HCT116 (cell line): ENCODE measurements at regions not wholly inside any gene's neighbourhood (a gene's known extent, or its start where the extent isn't known, plus 50 kb on each side); places are given as distances from the start of the nearest gene placed in this dataset.

Experiments
- ATAC-seq: fragments of 200-7000 bp; cut with Tn5 transposase; 2 replicates; pipeline ENCODE4 v1.9.1; 2020; ENCODE audit warnings: mild to moderate bottlenecking, moderate library complexity
- BruUV-seq: library from RNA; stranded (reverse); fragments of 400-500 nt; replicated peaks from 2 replicates; lab custom pipeline; 2021; lab: Mats Ljungman, UMichigan
- CTCF ChIA-PET: fragments of 300-600 bp; sonication (Branson Sonifier 250); formaldehyde crosslinking; loops from one replicate; lab custom pipeline; 2021; ENCODE audit warnings: antibody characterized with exemption; lab: Charles Lee
- POLR2A ChIA-PET: fragments of 300-600, 350-600 bp; sonication (Branson Sonifier 250); formaldehyde crosslinking; loops from one replicate; lab custom pipeline; 2021; ENCODE audit warnings: antibody characterized with exemption; lab: Charles Lee
- RAD21 ChIA-PET, 2 experiments: fragments of 300-600 bp; sonication (Branson Sonifier 250); formaldehyde crosslinking; loops; one replicate each; lab custom pipeline; 2023; ENCODE audit warnings: low total read pairs in 2 of 2; ENCODE audit not compliant: uncharacterized antibody in 2 of 2, unreplicated experiment in 2 of 2, low non-redundant PET in 1 of 2; lab: Charles Lee
- DNase-seq: peaks from one replicate; pipeline ENCODE4 v3.0.0-alpha.2; 2010; ENCODE audit warnings: low read depth, low spot score
- H2AFZ ChIP-seq: fragments of 200-600 bp; shearing (Covaris generic), sonication (generic); 2 replicates; pipeline ENCODE4 v1.6.1; 2017; ENCODE audit warnings: low read depth, mixed run types, mixed read lengths, antibody characterized with exemption, low read length; ENCODE audit not compliant: poor library complexity, severe bottlenecking
- H3K27ac ChIP-seq: 2 replicates; pipeline ENCODE4 v1.5.1; 2012; ENCODE audit warnings: low read depth, low read length
- H3K27me3 ChIP-seq: fragments of 200-600 bp; sonication (generic); 2 replicates; pipeline ENCODE4 v1.6.1; 2016; ENCODE audit warnings: mixed run types, low read length, mixed read lengths; ENCODE audit not compliant: insufficient read depth
- H3K36me3 ChIP-seq, 2 experiments: fragments of 200-500 bp in 1 of 2; fragments of 200-600 bp in 1 of 2; sonication (Bioruptor generic) in 1 of 2; sonication (generic) in 1 of 2; 2 replicates each; pipeline versions ENCODE4 v1.5.1 to v1.6.1; 2014 to 2016; ENCODE audit warnings: low read length in 2 of 2, inconsistent platforms in 1 of 2, mixed read lengths in 1 of 2, mixed run types in 1 of 2; ENCODE audit not compliant: insufficient read depth in 2 of 2, control insufficient read depth in 1 of 2
- H3K4me1 ChIP-seq, 2 experiments: fragments of 200-600 bp in 1 of 2; sonication (generic) in 1 of 2; 2 replicates each; pipeline versions ENCODE4 v1.5.1 to v1.6.1; 2012 to 2017; ENCODE audit warnings: low read length in 2 of 2, inconsistent platforms in 1 of 2, mild to moderate bottlenecking in 1 of 2, mixed read lengths in 1 of 2, mixed run types in 1 of 2, moderate library complexity in 1 of 2; ENCODE audit not compliant: insufficient read depth in 2 of 2, control insufficient read depth in 1 of 2
- H3K4me2 ChIP-seq: fragments of 200-600 bp; sonication (generic); 2 replicates; pipeline ENCODE4 v1.6.1; 2017; ENCODE audit warnings: mixed run types, low read length, mixed read lengths
- H3K4me3 ChIP-seq, 2 experiments: fragments of 200-600 bp in 1 of 2; sonication (generic) in 1 of 2; replicated peaks in 1 of 2; 2 replicates each; pipeline ENCODE4 v1.5.1; 2011 to 2016; ENCODE audit warnings: low read length in 2 of 2, control low read depth in 1 of 2, low read depth in 1 of 2, mild to moderate bottlenecking in 1 of 2, mixed read lengths in 1 of 2, mixed run types in 1 of 2
- H3K79me2 ChIP-seq: fragments of 200-600 bp; sonication (generic); 2 replicates; pipeline ENCODE4 v1.6.1; 2017; ENCODE audit warnings: mild to moderate bottlenecking, mixed run types, low read length, moderate library complexity, mixed read lengths; ENCODE audit not compliant: insufficient read depth
- H3K9ac ChIP-seq: fragments of 200-600 bp; sonication (generic); 2 replicates; pipeline ENCODE4 v1.6.1; 2016; ENCODE audit warnings: low read length, mixed read lengths
- H3K9me2 ChIP-seq: fragments of 200-600 bp; sonication (generic), shearing (Covaris generic); 2 replicates; pipeline ENCODE4 v1.6.1; 2017; ENCODE audit warnings: mixed run types, mild to moderate bottlenecking, moderate library complexity; ENCODE audit not compliant: insufficient read depth
- H3K9me3 ChIP-seq, 2 experiments: fragments of 200-500 bp in 1 of 2; fragments of 200-600 bp in 1 of 2; sonication (Bioruptor generic) in 1 of 2; sonication (generic) in 1 of 2; 2 replicates each; pipeline ENCODE4 v1.6.1; 2014 to 2017; ENCODE audit warnings: low read length in 2 of 2, mixed read lengths in 2 of 2, inconsistent platforms in 1 of 2, low read depth in 1 of 2, mild to moderate bottlenecking in 1 of 2, mixed run types in 1 of 2, moderate library complexity in 1 of 2; ENCODE audit not compliant: control insufficient read depth in 1 of 2, insufficient read depth in 1 of 2
- H4K20me1 ChIP-seq: fragments of 200-600 bp; sonication (generic), shearing (Covaris generic); 2 replicates; pipeline ENCODE4 v1.6.1; 2017; ENCODE audit warnings: mixed run types, mild to moderate bottlenecking, moderate library complexity; ENCODE audit not compliant: insufficient read depth
- CBX3 ChIP-seq: IDR thresholded peaks from 2 replicates; pipeline ENCODE4 v1.6.1; 2012; ENCODE audit warnings: low read depth
- EGR1 ChIP-seq: IDR thresholded peaks from 2 replicates; pipeline ENCODE4 v1.6.1; 2012; ENCODE audit warnings: low read depth
- EZH2phosphoT487 ChIP-seq: fragments of 200-600 bp; IDR thresholded peaks from 2 replicates; pipeline ENCODE4 v1.6.1; 2018; ENCODE audit warnings: antibody characterized with exemption, borderline replicate concordance
- POLR2A ChIP-seq: IDR thresholded peaks from 2 replicates; pipeline ENCODE4 v1.7.0; 2011; ENCODE audit warnings: borderline replicate concordance; ENCODE audit not compliant: insufficient read depth, insufficient read length; ENCODE audit errors: extremely low read depth
- SIN3A ChIP-seq: IDR thresholded peaks from 2 replicates; pipeline ENCODE4 v1.6.1; 2012; ENCODE audit warnings: low read depth
- ZBTB33 ChIP-seq: IDR thresholded peaks from 2 replicates; pipeline ENCODE4 v1.6.1; 2011; ENCODE audit warnings: mild to moderate bottlenecking, low read length, moderate library complexity; ENCODE audit not compliant: insufficient replicate concordance; ENCODE audit errors: extremely low read depth
- ZNF274 ChIP-seq: fragments of 200-500 bp; sonication (Bioruptor generic); IDR thresholded peaks from 2 replicates; pipeline ENCODE4 v1.6.1; 2014; ENCODE audit warnings: mild to moderate bottlenecking, low read depth, low read length, inconsistent platforms
- intact Hi-C: fragments of 100-400 bp; cut with micrococcal nuclease; formaldehyde crosslinking; loops from 2 replicates; pipeline ENCODE4 v1.10.0; 2022
- TF ChIP-seq, protein P1 (sequence below), 3 experiments: fragments of 200-600 bp in 1 of 3; sonication (generic) in 1 of 3; IDR thresholded peaks in 2 of 3; conservative IDR thresholded peaks in 1 of 3; 2 replicates each; pipeline ENCODE4 v1.5.1; 2012 to 2017; ENCODE audit warnings: low read depth in 2 of 3, low read length in 2 of 3, antibody characterized with exemption in 1 of 3, borderline replicate concordance in 1 of 3, control low read depth in 1 of 3, mild to moderate bottlenecking in 1 of 3, mixed read lengths in 1 of 3, mixed run types in 1 of 3, moderate library complexity in 1 of 3; ENCODE audit not compliant: insufficient read depth in 1 of 3
- TF ChIP-seq, protein P2 (sequence below): IDR thresholded peaks from 2 replicates; pipeline ENCODE4 v1.6.1; 2012; ENCODE audit warnings: low read depth

DNA sequence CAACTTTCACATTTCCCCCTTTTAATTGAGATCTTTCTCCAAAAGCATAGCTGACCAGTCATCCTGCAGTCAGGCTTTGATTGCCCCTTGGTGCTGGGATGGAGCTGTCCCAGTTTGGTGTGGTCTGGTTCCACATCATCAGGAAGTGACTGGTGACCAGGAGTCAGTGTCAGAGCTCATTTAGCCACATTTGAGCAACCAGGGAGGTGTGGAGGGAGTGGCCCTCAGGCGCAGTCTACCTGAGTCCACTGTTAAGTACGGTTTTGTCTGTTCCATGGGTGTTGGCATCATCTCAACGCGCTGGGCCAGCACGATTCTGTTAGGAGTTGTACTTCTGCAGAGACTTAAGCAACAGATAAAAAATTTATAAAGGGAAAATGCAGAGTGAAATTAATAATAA, 52.6 kb downstream of the RGS12 start:
- no peak overlapping the region for H3K27ac ChIP-seq
- H3K36me3 ChIP-seq = no peaks in the 10 kb centered on the region
- intact Hi-C loops = loop anchor here (10.0 kb wide), 1 partner anchor 539 kb away; no protein-coding TSS in a partner anchor
- no peaks in the 10 kb centered on the region for H3K79me2 ChIP-seq
- no peak overlapping the region for H3K4me2 ChIP-seq
- ChIA-PET RAD21 (interaction anchor here in 1 of 2 experiments (1.1 kb wide), 1 partner anchor 135 kb away, joined by 3 read pairs; no protein-coding TSS in a partner anchor), POLR2A (no interaction called here), CTCF (interaction anchor here (1.7 kb wide), 2 partner anchors 96 to 107 kb away, joined by 7 to 9 read pairs; partner anchors contain the start of gene HGFAC)
- DNase-seq (no peak), ATAC-seq (no peak)
- no peaks in the 10 kb centered on the region for H3K4me1 ChIP-seq
- TF ChIP-seq EZH2phosphoT487 (no peak), ZBTB33 (no peak), ZNF274 (no peak), CBX3 (no peak), EGR1 (no peak), POLR2A (no peak), SIN3A (no peak)
- TF ChIP-seq, protein P1, sequence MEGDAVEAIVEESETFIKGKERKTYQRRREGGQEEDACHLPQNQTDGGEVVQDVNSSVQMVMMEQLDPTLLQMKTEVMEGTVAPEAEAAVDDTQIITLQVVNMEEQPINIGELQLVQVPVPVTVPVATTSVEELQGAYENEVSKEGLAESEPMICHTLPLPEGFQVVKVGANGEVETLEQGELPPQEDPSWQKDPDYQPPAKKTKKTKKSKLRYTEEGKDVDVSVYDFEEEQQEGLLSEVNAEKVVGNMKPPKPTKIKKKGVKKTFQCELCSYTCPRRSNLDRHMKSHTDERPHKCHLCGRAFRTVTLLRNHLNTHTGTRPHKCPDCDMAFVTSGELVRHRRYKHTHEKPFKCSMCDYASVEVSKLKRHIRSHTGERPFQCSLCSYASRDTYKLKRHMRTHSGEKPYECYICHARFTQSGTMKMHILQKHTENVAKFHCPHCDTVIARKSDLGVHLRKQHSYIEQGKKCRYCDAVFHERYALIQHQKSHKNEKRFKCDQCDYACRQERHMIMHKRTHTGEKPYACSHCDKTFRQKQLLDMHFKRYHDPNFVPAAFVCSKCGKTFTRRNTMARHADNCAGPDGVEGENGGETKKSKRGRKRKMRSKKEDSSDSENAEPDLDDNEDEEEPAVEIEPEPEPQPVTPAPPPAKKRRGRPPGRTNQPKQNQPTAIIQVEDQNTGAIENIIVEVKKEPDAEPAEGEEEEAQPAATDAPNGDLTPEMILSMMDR (IDR thresholded peaks at IDR 0.05 in 2 of 3, conservative IDR thresholded peaks at IDR 0.05 in 1 of 3; ENCODE audit: borderline replicate concordance in 1 of 3, insufficient read depth in 1 of 3, low read depth in 2 of 3, low read length in 2 of 3) = no peak
- TF ChIP-seq, protein P2, sequence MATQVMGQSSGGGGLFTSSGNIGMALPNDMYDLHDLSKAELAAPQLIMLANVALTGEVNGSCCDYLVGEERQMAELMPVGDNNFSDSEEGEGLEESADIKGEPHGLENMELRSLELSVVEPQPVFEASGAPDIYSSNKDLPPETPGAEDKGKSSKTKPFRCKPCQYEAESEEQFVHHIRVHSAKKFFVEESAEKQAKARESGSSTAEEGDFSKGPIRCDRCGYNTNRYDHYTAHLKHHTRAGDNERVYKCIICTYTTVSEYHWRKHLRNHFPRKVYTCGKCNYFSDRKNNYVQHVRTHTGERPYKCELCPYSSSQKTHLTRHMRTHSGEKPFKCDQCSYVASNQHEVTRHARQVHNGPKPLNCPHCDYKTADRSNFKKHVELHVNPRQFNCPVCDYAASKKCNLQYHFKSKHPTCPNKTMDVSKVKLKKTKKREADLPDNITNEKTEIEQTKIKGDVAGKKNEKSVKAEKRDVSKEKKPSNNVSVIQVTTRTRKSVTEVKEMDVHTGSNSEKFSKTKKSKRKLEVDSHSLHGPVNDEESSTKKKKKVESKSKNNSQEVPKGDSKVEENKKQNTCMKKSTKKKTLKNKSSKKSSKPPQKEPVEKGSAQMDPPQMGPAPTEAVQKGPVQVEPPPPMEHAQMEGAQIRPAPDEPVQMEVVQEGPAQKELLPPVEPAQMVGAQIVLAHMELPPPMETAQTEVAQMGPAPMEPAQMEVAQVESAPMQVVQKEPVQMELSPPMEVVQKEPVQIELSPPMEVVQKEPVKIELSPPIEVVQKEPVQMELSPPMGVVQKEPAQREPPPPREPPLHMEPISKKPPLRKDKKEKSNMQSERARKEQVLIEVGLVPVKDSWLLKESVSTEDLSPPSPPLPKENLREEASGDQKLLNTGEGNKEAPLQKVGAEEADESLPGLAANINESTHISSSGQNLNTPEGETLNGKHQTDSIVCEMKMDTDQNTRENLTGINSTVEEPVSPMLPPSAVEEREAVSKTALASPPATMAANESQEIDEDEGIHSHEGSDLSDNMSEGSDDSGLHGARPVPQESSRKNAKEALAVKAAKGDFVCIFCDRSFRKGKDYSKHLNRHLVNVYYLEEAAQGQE = no peak
- H3K9me2 ChIP-seq = no peaks in the 10 kb centered on the region
- no peaks in the 10 kb centered on the region for H4K20me1 ChIP-seq
- H2AFZ ChIP-seq = no peak overlapping the region
- no TSS peak for BruUV-seq
- no peak overlapping the region for H3K4me3 ChIP-seq
- H3K27me3 ChIP-seq = no peaks in the 10 kb centered on the region
- H3K9ac ChIP-seq = no peak overlapping the region
- no peaks in the 10 kb centered on the region for H3K9me3 ChIP-seq
